HepG2 (cell line): ENCODE measurements at regions not wholly inside any gene's neighbourhood (a gene's known extent, or its start where the extent isn't known, plus 50 kb on each side); places are given as distances from the start of the nearest gene placed in this dataset.
A peak's percentile ranks its signal among the peaks of the same experiment; 100 is the strongest.

Source experiments
- CHD2 ChIP-seq: IDR thresholded peaks from 2 replicates; pipeline ENCODE4 v1.6.1; 2011; ENCODE audit warnings: low read depth, low read length, improper control_type of control experiment
- DMAP1 ChIP-seq: IDR thresholded peaks from 2 replicates; pipeline ENCODE4 v1.6.1; 2016
- GABPB1 ChIP-seq: IDR thresholded peaks from 2 replicates; pipeline ENCODE4 v1.6.1; 2016; ENCODE audit warnings: mild to moderate bottlenecking, missing genetic modification reagents, moderate library complexity, missing compliant biosample characterization
- HNRNPL ChIP-seq: fragments of 200-400 bp; formaldehyde crosslinking; IDR thresholded peaks from 2 replicates; pipeline ENCODE4 v1.6.1; 2017; ENCODE audit warnings: mild to moderate bottlenecking, low read depth, low read length
- KLF6 ChIP-seq: IDR thresholded peaks from 2 replicates; pipeline ENCODE4 v1.8.0; 2016; ENCODE audit warnings: missing biosample characterization, missing genetic modification reagents
- SPEN ChIP-seq: sonication (generic); formaldehyde crosslinking; IDR thresholded peaks from 2 replicates; pipeline ENCODE4 v1.5.1; 2020; ENCODE audit warnings: low read depth, mild to moderate bottlenecking, missing genetic modification reagents
- TAF1 ChIP-seq: sonication (generic); formaldehyde crosslinking; IDR thresholded peaks from 2 replicates; pipeline ENCODE4 v1.4.0; 2020; ENCODE audit warnings: missing genetic modification reagents
- ZNF777 ChIP-seq: sonication (generic); formaldehyde crosslinking; IDR thresholded peaks from 2 replicates; pipeline ENCODE4 v1.4.0; 2020; ENCODE audit warnings: missing genetic modification reagents
- TF ChIP-seq, protein P1 (sequence below): sonication (generic); formaldehyde crosslinking; IDR thresholded peaks from 2 replicates; pipeline ENCODE4 v1.4.0; 2020; ENCODE audit warnings: low read depth, mild to moderate bottlenecking, missing genetic modification reagents
- TF ChIP-seq, protein P2 (sequence below), 2 experiments: fragments of 450-650 bp in 1 of 2; sonication (generic) in 1 of 2; formaldehyde crosslinking; IDR thresholded peaks; 2 replicates each; pipeline versions ENCODE4 v1.5.0 to v1.8.0; 2020 to 2022; ENCODE audit warnings: mild to moderate bottlenecking in 1 of 2, missing genetic modification reagents in 1 of 2

DNA sequence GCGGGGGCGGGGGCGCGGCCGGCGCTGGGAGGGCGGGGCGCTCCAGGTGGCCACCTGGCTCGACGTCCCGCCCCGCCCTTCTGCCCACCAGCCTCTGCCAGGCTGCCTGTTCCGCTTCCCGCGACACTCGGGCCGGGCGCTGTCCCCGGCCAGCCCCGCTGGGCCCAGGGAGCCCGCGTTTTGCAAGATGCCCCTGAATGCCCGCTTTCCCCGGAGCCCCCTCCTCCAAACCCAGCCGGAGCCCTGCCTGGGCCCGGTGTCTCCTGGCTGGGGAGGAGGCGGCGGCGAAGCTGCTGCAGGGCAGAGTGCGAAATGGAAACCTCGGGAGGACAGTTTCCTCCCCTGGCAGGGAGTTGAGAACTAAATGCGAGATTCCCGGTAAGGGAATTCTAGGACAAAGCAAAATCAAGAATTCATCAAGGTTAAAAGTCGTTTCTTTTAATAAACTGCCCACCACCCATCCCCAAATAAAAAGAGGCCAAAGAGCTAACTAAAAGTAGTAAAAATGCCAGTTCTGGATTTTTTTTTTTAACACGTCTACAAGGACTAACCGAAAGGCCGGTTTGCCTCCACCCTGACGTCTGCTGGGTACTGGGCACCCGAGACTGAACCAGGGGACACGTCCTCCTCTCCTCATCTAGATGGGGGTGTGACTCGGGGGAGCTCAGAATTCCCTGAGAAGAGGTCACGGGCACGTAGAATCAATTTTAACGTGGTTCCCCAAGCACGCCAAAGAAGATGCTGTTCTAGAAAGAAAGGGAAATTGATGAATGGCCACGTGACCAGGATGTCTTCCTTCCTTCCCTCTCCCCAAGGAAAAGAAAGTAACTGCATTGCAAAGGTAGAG is 200.4 kb upstream of the NFE2L3 start (continued):
- TF ChIP-seq CHD2 = peak; percentile 71; the same call in 1 of the 2 replicates
- 0 out of 2 replicates have a peak, but pooled peaks have one; percentile 6 for TF ChIP-seq SPEN
- TF ChIP-seq, protein P1, sequence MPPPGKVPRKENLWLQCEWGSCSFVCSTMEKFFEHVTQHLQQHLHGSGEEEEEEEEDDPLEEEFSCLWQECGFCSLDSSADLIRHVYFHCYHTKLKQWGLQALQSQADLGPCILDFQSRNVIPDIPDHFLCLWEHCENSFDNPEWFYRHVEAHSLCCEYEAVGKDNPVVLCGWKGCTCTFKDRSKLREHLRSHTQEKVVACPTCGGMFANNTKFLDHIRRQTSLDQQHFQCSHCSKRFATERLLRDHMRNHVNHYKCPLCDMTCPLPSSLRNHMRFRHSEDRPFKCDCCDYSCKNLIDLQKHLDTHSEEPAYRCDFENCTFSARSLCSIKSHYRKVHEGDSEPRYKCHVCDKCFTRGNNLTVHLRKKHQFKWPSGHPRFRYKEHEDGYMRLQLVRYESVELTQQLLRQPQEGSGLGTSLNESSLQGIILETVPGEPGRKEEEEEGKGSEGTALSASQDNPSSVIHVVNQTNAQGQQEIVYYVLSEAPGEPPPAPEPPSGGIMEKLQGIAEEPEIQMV (CRISPR knock-in tag) = no peak
- peak; percentile 79 for TF ChIP-seq HNRNPL
- TF ChIP-seq KLF6 (CRISPR knock-in tag) = peak; percentile 53; the same call in 1 of the 2 replicates
- TF ChIP-seq ZNF777 (CRISPR knock-in tag) = peak; percentile 50; the same call in 1 of the 2 replicates
- TF ChIP-seq, protein P2, sequence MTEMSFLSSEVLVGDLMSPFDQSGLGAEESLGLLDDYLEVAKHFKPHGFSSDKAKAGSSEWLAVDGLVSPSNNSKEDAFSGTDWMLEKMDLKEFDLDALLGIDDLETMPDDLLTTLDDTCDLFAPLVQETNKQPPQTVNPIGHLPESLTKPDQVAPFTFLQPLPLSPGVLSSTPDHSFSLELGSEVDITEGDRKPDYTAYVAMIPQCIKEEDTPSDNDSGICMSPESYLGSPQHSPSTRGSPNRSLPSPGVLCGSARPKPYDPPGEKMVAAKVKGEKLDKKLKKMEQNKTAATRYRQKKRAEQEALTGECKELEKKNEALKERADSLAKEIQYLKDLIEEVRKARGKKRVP (CRISPR knock-in tag; IDR thresholded peaks at IDR 0.05) = 0 out of 4 replicates have a peak, but pooled peaks of 1 of the 2 experiments have one; percentile 12
- peak; percentile 58 for TF ChIP-seq TAF1
- TF ChIP-seq GABPB1 = peak; percentile 58; the same call in 1 of the 2 replicates
- TF ChIP-seq DMAP1 (CRISPR knock-in tag) = no peak
